ENCODE measurements at regions not wholly inside any gene's neighbourhood (a gene's known extent, or its start where the extent isn't known, plus 50 kb on each side); places are given as distances from the start of the nearest gene placed in this dataset.

DNA sequence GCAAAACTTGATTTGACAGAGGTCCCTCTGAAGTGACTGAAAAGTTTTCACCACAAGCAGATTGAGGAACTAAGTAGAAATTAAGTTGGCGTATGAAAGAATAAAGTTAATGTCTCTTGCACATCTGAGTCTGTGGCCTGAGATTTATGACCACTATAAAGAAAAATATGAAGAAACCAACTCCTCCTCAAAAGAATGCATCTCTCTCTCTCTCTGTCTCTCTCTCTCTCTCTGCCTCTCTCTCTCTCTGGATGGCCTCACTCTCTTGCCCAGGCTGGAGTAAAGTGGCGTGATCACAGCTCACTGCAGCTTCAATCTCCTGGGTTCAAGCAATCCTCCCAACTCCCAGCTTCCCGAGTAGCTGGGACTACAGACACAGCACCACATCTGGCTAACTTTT, 55.2 kb downstream of the RPL22L1 start:
- ATAC-seq (ENCODE audit: insufficient read depth, low read depth) (no peak), DNase-seq (no peak)
- Histone ChIP-seq H3K27ac (ENCODE audit: low read length) (no peak overlapping the region), H3K4me2 (ENCODE audit: insufficient read depth, low read length) (no peak overlapping the region), H3K36me3 (ENCODE audit: insufficient read depth, low read length) (no peaks in the 10 kb centered on the region), H3K4me3 (ENCODE audit: low read depth in 1 of 2, low read length in 2 of 2) (no peak overlapping the region), H3K79me2 (ENCODE audit: insufficient read depth, low read length) (no peaks in the 10 kb centered on the region), H3K9me3 (ENCODE audit: insufficient read depth, low read length, severe bottlenecking) (no peaks in the 10 kb centered on the region), H4K20me1 (ENCODE audit: insufficient read depth, low read length) (no peaks in the 10 kb centered on the region), H3K27me3 (ENCODE audit: insufficient read depth, low read length, poor library complexity) (peaks cover 6% of the 10 kb centered on the region), H3K4me1 (ENCODE audit: insufficient read depth, low read length) (no peaks in the 10 kb centered on the region), H3K9ac (ENCODE audit: low read depth, low read length) (no peak overlapping the region), H2AFZ (ENCODE audit: low read depth, low read length) (no peak overlapping the region)
- TF ChIP-seq CTCF (IDR thresholded peaks at IDR 0.05; ENCODE audit: borderline replicate concordance, extremely low read depth, low read length, poor library complexity, severe bottlenecking) (no peak), EZH2 (IDR thresholded peaks at IDR 0.05; ENCODE audit: borderline replicate concordance, low read depth, low read length, severe bottlenecking) (no peak)

GRCh38 chr3:170813266-170813665, 56.7 kb downstream of the RPL22L1 start:
- Histone ChIP-seq H3K27me3 (ENCODE audit: insufficient read depth, low read length, poor library complexity) (peaks cover 6% of the 10 kb centered on the region), H3K4me2 (ENCODE audit: insufficient read depth, low read length) (no peak overlapping the region), H3K79me2 (ENCODE audit: insufficient read depth, low read length) (no peaks in the 10 kb centered on the region), H3K36me3 (ENCODE audit: insufficient read depth, low read length) (no peaks in the 10 kb centered on the region), H2AFZ (ENCODE audit: low read depth, low read length) (no peak overlapping the region), H3K4me3 (ENCODE audit: low read depth in 1 of 2, low read length in 2 of 2) (no peak overlapping the region), H3K4me1 (ENCODE audit: insufficient read depth, low read length) (no peaks in the 10 kb centered on the region), H3K9me3 (ENCODE audit: insufficient read depth, low read length, severe bottlenecking) (no peaks in the 10 kb centered on the region), H3K27ac (ENCODE audit: low read length) (no peak overlapping the region), H4K20me1 (ENCODE audit: insufficient read depth, low read length) (no peaks in the 10 kb centered on the region), H3K9ac (ENCODE audit: low read depth, low read length) (no peak overlapping the region)
- no peak for ATAC-seq (ENCODE audit: insufficient read depth, low read depth)
- DNase-seq: no peak
- TF ChIP-seq EZH2 (IDR thresholded peaks at IDR 0.05; ENCODE audit: borderline replicate concordance, low read depth, low read length, severe bottlenecking) (no peak), CTCF (IDR thresholded peaks at IDR 0.05; ENCODE audit: borderline replicate concordance, extremely low read depth, low read length, poor library complexity, severe bottlenecking) (no peak)

GRCh38 chr3:170811928-170812591, 57.9 kb downstream of the RPL22L1 start:
- H3K27ac ChIP-seq (ENCODE audit: low read length): no peak overlapping the region
- H3K79me2 ChIP-seq (ENCODE audit: insufficient read depth, low read length): no peaks in the 10 kb centered on the region
- no peak overlapping the region for H3K4me3 ChIP-seq (ENCODE audit: low read depth in 1 of 2, low read length in 2 of 2)
- H3K9me3 ChIP-seq (ENCODE audit: insufficient read depth, low read length, severe bottlenecking): no peaks in the 10 kb centered on the region
- ATAC-seq (ENCODE audit: insufficient read depth, low read depth): peak; percentile 91
- no peaks in the 10 kb centered on the region for H4K20me1 ChIP-seq (ENCODE audit: insufficient read depth, low read length)
- no peak overlapping the region for H2AFZ ChIP-seq (ENCODE audit: low read depth, low read length)
- peak; percentile 77 for DNase-seq
- H3K36me3 ChIP-seq (ENCODE audit: insufficient read depth, low read length): no peaks in the 10 kb centered on the region
- TF ChIP-seq CTCF (IDR thresholded peaks at IDR 0.05; ENCODE audit: borderline replicate concordance, extremely low read depth, low read length, poor library complexity, severe bottlenecking) (peak; percentile 100), EZH2 (IDR thresholded peaks at IDR 0.05; ENCODE audit: borderline replicate concordance, low read depth, low read length, severe bottlenecking) (no peak)
- peaks cover 6% of the 10 kb centered on the region for H3K27me3 ChIP-seq (ENCODE audit: insufficient read depth, low read length, poor library complexity)
- no peak overlapping the region for H3K9ac ChIP-seq (ENCODE audit: low read depth, low read length)
- H3K4me2 ChIP-seq (ENCODE audit: insufficient read depth, low read length): no peak overlapping the region
- no peaks in the 10 kb centered on the region for H3K4me1 ChIP-seq (ENCODE audit: insufficient read depth, low read length)

Measured in DND-41 (cell line).